GM18520 (cell line): ENCODE measurements at regions not wholly inside any gene's neighbourhood (a gene's known extent, or its start where the extent isn't known, plus 50 kb on each side); places are given as distances from the start of the nearest gene placed in this dataset.

ENCODE experiments used
- ATAC-seq: cut with Tn5 transposase; IDR thresholded peaks from one replicate; pipeline ENCODE4 v1.9.1; 2021; ENCODE audit not compliant: unreplicated experiment

GRCh38 chr19:31969016-31969415 is 376.4 kb upstream of the ZNF507 start:
- ATAC-seq: no peak

GRCh38 chr19:31970027-31970461 is 375.4 kb upstream of the ZNF507 start:
- ATAC-seq: no peak

- no peak for ATAC-seq
Measured at GRCh38 chr19:31974290-31974689, 371.1 kb upstream of the ZNF507 start.

GRCh38 chr19:31974941-31975340 is 370.5 kb upstream of the ZNF507 start:
- ATAC-seq: no peak

- ATAC-seq: no peak
Measured at GRCh38 chr19:31975461-31975860, 369.9 kb upstream of the ZNF507 start.

- ATAC-seq: no peak
Measured at GRCh38 chr19:31976775-31977536, 368.5 kb upstream of the ZNF507 start.

- no peak for ATAC-seq
Measured at GRCh38 chr19:31979362-31979761, 366.0 kb upstream of the ZNF507 start.

- no peak for ATAC-seq
Measured at GRCh38 chr19:31979949-31980670, 365.3 kb upstream of the ZNF507 start.

- ATAC-seq: no peak
Measured at GRCh38 chr19:31980796-31981195, 364.6 kb upstream of the ZNF507 start.

GRCh38 chr19:31981545-31981944 is 363.9 kb upstream of the ZNF507 start:
- ATAC-seq: no peak

GRCh38 chr19:31983647-31984046 is 361.8 kb upstream of the ZNF507 start:
- ATAC-seq: no peak

GRCh38 chr19:31985001-31985605 is 360.3 kb upstream of the ZNF507 start:
- no peak for ATAC-seq

- ATAC-seq: no peak
Measured at GRCh38 chr19:31986951-31987350, 358.5 kb upstream of the ZNF507 start.

- ATAC-seq: no peak
Measured at GRCh38 chr19:31988256-31988655, 357.2 kb upstream of the ZNF507 start.

- ATAC-seq: no peak
Measured at GRCh38 chr19:31991984-31992655, 353.3 kb upstream of the ZNF507 start.

- no peak for ATAC-seq
Measured at GRCh38 chr19:31992750-31993149, 352.7 kb upstream of the ZNF507 start.

- ATAC-seq: no peak
Measured at GRCh38 chr19:31995546-31995945, 349.9 kb upstream of the ZNF507 start.

- ATAC-seq: no peak
Measured at GRCh38 chr19:32010071-32010470, 335.3 kb upstream of the ZNF507 start.

GRCh38 chr19:32012206-32012605 is 333.2 kb upstream of the ZNF507 start:
- no peak for ATAC-seq

GRCh38 chr19:32012886-32013631 is 332.4 kb upstream of the ZNF507 start:
- no peak for ATAC-seq
